ENCODE measurements at regions not wholly inside any gene's neighbourhood (a gene's known extent, or its start where the extent isn't known, plus 50 kb on each side); places are given as distances from the start of the nearest gene placed in this dataset.

DNA sequence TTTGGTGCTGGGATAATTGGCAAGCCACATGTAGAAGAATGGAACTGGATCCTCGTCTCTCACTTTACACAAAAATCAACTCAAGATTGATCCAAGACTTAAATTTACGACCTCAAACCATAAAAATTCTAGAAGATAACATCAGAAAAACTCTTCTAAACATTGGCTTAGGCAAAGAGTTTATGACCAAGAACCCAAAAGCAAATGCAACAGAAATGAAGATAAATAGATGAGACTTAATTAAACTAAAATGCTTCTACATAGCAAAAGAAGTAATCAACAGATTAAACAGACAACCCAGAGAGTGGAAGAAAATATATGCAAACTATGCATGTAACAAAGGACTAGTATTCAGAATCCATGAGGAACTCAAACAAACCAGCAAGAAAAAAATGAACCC is 80.1 kb downstream of the CLDN1 start:
- no TSS peak for BruUV-seq (replicated peaks)

More for the DNA sequence above, 80.1 kb downstream of the CLDN1 start:
- Histone ChIP-seq H3K36me3 (ENCODE audit: control insufficient read depth, insufficient read depth, low read length) (no peaks in the 10 kb centered on the region), H3K4me1 (replicated peaks in 1 of 2; ENCODE audit: control insufficient read depth in 2 of 2, insufficient read depth in 2 of 2, low read length in 2 of 2) (no peaks in the 10 kb centered on the region), H2AFZ (ENCODE audit: low read depth, low read length) (no peak overlapping the region), H3K27ac (ENCODE audit: extremely low read depth, low read depth, low read length) (no peak overlapping the region), H4K20me1 (replicated peaks; ENCODE audit: control insufficient read depth, insufficient read depth, low read length) (no peaks in the 10 kb centered on the region), H3K27me3 (ENCODE audit: control insufficient read depth in 2 of 2, insufficient read depth in 2 of 2, low read length in 2 of 2) (no peaks in the 10 kb centered on the region), H3K4me2 (ENCODE audit: insufficient read depth, low read length) (no peak overlapping the region), H3K9me1 (ENCODE audit: control insufficient read depth, insufficient read depth, low read length) (no peaks in the 10 kb centered on the region), H3K79me2 (ENCODE audit: control insufficient read depth, insufficient read depth, low read length) (no peaks in the 10 kb centered on the region), H3K4me3 (no peak overlapping the region), H3K9ac (ENCODE audit: insufficient read depth in 1 of 2, low read depth in 2 of 2, low read length in 2 of 2) (no peak overlapping the region), H3K9me3 (replicated peaks; ENCODE audit: control insufficient read depth, insufficient read depth, low read depth, low read length) (no peaks in the 10 kb centered on the region)
- DNase-seq (ENCODE audit: extremely low read depth in 1 of 4, low spot score in 3 of 4) (no peak), FAIRE-seq (no peak), ATAC-seq (no peak)
- WGBS (ENCODE audit: insufficient coverage, low coverage, missing lambda C conversion rate) = 0% methylated on average over 2 of the region's 2 CpGs
- ChIA-PET POLR2A (no interaction called here), CTCF (ENCODE audit: low intra/inter-chr PET ratio) (no interaction called here)
- intact Hi-C loops (cut with micrococcal nuclease) (no loop called here), in situ Hi-C loops (cut with MboI) (no loop called here)
- TF ChIP-seq TRIM24 (IDR thresholded peaks at IDR 0.05) (no peak), PTTG1 (tag; IDR thresholded peaks at IDR 0.05; ENCODE audit: low read depth) (no peak), ZNF124 (CRISPR knock-in tag; IDR thresholded peaks at IDR 0.05) (no peak), SAFB (IDR thresholded peaks at IDR 0.05; ENCODE audit: borderline replicate concordance, low read depth, low read length) (no peak), ARID2 (IDR thresholded peaks at IDR 0.05) (no peak), ZNF76 (CRISPR knock-in tag; IDR thresholded peaks at IDR 0.05; ENCODE audit: borderline replicate concordance) (no peak)
- TF ChIP-seq, protein P1, sequence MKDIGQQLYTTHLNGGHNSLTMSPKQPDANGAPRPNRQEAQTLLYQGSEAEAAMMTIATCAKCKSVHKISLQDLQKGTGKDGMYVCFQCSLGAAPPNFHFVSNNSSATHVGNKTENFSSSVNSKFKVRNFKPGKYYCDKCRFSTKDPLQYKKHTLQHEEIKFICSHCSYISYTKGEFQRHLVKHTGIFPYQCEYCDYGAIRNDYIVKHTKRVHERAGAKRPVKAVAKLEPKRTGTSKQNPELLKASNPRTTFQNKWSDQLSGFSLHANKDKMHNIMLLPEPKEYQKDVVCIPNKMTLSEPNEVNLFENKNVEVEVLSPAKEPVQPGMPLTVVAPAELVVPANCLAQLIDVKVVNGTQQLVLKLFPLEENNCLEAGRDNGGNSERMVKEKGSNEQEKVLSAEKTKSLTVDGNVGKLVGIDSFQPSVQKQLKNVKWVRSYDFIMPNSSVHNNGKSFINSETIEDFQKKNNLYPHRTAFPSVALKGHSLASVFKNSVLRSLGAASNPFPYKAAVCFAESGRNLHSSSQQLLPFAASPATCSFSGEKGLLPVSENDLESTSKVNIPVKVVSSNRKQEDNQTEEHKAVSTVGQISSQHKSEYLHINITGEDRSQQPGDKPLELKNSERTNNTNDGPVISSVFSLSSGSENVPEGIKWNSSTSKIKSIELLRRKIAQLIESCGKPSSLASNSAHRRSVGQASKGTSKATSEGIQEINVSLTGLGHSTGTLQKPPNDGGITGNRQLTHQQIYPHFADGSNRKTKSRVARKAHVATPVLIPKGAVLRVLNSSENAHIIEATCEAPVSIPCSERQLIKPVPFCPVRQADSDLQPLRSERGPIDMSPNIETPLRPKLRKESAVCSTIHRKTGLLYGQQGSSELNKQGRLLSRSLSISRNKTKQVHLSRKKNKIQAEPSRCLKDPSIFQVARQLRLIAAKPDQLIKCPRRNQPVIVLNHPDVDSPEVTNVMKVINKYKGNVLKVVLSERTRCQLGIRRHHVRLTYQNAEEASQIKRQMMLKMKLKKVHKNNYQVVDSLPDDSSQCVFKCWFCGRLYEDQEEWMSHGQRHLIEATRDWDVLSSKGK (CRISPR knock-in tag; IDR thresholded peaks at IDR 0.05) = no peak

All from K562 (cell line).